ENCODE measurements at regions not wholly inside any gene's neighbourhood (a gene's known extent, or its start where the extent isn't known, plus 50 kb on each side); places are given as distances from the start of the nearest gene placed in this dataset.
A peak's percentile ranks its signal among the peaks of the same experiment; 100 is the strongest.

DNA sequence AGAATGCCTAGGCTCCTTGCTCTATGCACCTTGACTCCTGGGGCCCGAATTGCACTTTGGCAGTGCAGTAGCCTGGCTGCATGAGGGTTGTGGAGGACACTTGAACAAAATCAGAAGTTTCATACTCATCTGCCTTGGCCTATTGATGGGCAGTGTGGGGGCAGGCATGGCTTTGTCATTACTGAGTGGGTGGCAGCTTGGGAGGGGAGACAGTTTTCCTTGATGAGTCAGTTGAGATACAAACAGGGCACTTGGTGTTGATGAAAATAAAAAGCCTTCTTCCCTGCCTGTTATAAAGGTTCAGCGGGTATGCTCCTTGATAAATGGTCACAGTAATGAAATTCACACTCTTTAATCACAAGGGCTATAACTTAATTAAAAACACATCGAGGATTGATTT lies 126.8 kb upstream of the MAMLD1 start:
- H3K27me3 Mint-ChIP-seq: no peaks in the 10 kb centered on the region
- H3K4me3 Mint-ChIP-seq: no peak overlapping the region
- no peak overlapping the region for H3K27ac Mint-ChIP-seq
- no peaks in the 10 kb centered on the region for H3K36me3 Mint-ChIP-seq
- DNase-seq: no peak
- H3K4me1 Mint-ChIP-seq: no peaks in the 10 kb centered on the region
- H3K9me3 Mint-ChIP-seq: no peaks in the 10 kb centered on the region

GRCh38 chrX:150238632-150239382 lies 124.3 kb upstream of the MAMLD1 start:
- H3K9me3 Mint-ChIP-seq: no peaks in the 10 kb centered on the region
- no peak overlapping the region for H3K27ac Mint-ChIP-seq
- no peaks in the 10 kb centered on the region for H3K36me3 Mint-ChIP-seq
- H3K4me1 Mint-ChIP-seq: no peaks in the 10 kb centered on the region
- DNase-seq: no peak
- no peak overlapping the region for H3K4me3 Mint-ChIP-seq
- no peaks in the 10 kb centered on the region for H3K27me3 Mint-ChIP-seq

DNA sequence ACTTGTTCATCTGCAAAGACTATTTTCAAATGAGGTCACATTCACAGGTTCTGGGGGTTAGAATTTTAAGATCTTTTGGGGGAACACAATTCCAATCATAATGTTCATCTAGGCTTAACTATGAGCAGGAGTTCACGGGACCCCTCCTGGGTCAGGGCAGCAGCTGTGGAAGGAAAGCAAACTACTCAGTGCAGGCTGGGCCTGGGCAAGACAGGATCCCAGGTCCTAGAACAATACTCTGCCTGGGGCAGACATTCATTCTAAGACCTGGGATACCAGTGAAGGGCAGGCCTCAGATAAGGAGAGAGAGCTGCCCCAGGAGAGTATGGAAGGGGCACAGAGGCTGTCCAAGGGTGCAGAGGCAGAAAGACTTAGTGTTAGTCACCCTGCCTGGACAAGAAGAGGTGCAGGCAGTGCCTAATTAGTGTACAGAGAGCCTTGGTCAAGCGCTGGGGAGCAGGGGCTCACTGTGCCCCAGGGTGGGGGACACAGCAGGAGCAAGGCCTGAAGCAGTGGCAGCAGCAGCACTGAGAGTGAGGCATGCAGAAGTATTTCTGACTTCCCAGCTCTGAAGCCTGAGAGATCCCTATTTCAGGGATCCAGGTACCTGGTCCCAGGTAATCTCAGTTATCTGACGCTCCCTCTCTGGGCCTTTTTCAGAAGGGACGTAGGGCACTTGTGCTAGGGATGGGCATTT lies 123.0 kb upstream of the MAMLD1 start:
- Mint-ChIP-seq H3K4me1 (no peaks in the 10 kb centered on the region), H3K36me3 (no peaks in the 10 kb centered on the region), H3K27ac (no peak overlapping the region), H3K9me3 (no peaks in the 10 kb centered on the region), H3K27me3 (no peaks in the 10 kb centered on the region), H3K4me3 (no peak overlapping the region)
- DNase-seq: no peak

- no peak overlapping the region for H3K4me3 Mint-ChIP-seq
- no peaks in the 10 kb centered on the region for H3K27me3 Mint-ChIP-seq
- no peak overlapping the region for H3K27ac Mint-ChIP-seq
- no peaks in the 10 kb centered on the region for H3K36me3 Mint-ChIP-seq
- no peaks in the 10 kb centered on the region for H3K4me1 Mint-ChIP-seq
- no peaks in the 10 kb centered on the region for H3K9me3 Mint-ChIP-seq
- DNase-seq: no peak
These were observed 122.5 kb upstream of the MAMLD1 start for GRCh38 chrX:150240643-150240970.

DNA sequence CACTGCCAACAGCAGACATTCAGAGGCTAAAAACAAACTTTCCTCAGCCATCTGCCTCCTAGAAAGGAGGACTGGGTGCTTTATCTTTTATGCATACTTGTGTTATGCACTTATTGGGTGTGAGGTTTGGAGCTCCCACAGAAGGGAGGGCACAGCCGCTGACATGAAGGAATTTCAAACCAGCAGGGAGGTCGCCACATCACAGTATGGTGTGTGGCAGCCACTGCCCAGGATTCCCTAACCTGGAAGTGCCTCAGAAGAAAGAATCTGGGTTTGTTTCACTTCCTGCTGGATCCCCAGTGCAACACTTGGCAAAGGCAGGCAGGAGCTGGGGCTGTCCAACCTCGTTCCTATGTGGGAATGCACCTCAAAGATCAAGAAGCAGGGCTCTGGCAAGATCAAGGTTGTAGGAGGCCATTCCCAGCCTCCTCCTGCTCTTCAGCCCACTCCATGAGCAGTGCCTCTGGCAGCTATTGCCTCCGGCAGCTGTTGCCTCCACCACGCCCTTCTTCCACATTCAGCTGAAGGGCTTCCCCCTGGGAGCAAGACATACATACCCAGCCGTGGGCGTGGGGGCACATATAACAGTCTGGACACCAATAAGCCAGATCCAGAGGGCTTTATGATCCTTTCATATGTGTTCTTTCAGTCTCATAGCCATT lies 109.0 kb upstream of the MAMLD1 start:
- Mint-ChIP-seq H3K27ac (no peak overlapping the region), H3K4me3 (no peak overlapping the region), H3K9me3 (no peaks in the 10 kb centered on the region), H3K27me3 (no peaks in the 10 kb centered on the region), H3K36me3 (no peaks in the 10 kb centered on the region), H3K4me1 (peaks cover 22% of the 10 kb centered on the region)
- DNase-seq: no peak

DNA sequence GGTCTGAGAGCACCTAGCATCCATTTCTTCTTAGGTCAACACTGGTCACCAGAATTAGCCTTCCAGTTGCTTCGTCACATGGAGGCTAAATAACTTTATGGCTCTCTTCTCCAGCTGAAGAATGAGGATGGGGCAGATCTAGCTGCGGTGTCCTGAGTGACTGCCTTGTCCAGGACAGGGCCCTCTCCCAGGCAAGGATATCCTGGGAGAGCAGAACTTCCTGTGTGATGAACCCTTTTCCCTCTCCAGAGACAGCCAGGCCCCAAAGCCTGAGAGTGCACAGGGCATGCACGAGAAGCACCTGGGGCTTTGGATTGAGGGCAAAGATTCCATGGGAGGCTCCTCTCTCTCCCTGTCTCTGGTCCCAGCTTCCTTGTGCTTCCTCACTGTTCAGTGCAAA lies 108.2 kb upstream of the MAMLD1 start:
- Mint-ChIP-seq H3K4me3 (no peak overlapping the region), H3K4me1 (peaks cover 22% of the 10 kb centered on the region), H3K27ac (no peak overlapping the region), H3K27me3 (no peaks in the 10 kb centered on the region), H3K9me3 (no peaks in the 10 kb centered on the region), H3K36me3 (no peaks in the 10 kb centered on the region)
- DNase-seq: no peak

DNA sequence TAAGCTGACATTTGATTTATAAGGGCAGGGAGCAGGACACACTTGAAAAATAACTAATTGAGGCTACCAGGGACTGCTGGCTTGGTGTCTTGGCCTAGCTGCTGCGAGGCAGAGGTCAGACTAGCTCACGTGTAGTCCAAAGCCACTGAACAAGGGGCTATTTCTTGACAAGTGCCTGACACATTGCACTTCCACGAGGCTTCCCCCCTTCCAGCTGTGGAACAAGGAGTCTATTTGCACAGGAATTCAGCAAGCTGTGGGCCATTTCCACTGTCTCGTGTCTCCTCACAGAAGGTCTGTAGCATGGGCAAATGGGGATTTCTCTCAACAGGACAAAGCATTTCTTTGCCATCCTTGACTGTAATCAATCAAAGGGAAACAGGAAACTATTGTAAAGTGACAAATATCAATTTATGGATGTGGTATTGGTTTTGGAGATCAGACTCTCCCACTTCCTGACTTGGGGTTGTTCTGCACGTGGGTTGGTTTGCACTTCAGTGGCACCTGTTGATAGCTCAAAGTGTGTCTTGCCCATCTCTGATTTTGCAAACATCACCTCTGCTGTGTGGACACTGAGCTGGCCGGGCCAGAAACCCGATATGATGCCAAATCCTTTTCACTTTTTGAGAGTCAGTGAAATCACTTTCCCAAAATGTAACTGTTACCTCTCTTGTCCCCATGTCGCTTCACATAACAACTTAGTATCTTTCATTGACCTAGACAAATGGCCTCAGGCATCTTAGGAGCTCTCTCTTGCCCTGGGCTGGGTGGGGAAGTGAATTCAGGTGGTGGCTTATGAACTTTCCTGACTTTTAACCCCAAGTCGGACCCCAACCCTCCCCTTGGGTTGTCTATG lies 107.4 kb upstream of the MAMLD1 start:
- Mint-ChIP-seq H3K36me3 (no peaks in the 10 kb centered on the region), H3K27ac (no peak overlapping the region), H3K4me3 (no peak overlapping the region), H3K9me3 (no peaks in the 10 kb centered on the region), H3K4me1 (peaks cover 22% of the 10 kb centered on the region), H3K27me3 (no peaks in the 10 kb centered on the region)
- no peak for DNase-seq

DNA sequence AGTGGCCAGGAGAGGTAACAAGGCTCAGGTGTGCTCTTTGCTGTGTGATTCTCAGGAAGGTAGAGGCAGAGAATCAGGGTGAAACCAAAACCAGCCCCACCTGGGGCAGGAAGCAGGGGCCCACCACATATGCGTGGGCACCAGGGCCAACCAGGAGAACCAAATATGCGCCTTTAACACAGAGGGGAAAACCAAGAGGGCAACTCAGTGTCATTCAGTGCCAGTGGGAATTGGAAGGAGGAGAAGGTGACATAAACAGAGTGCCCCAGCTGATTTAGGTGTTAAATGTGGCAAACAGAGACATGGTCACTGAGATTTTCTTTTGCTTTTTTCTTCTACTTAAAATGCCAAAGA lies 106.8 kb upstream of the MAMLD1 start:
- Mint-ChIP-seq H3K36me3 (no peaks in the 10 kb centered on the region), H3K9me3 (no peaks in the 10 kb centered on the region), H3K27ac (no peak overlapping the region), H3K4me1 (peaks cover 22% of the 10 kb centered on the region), H3K4me3 (no peak overlapping the region), H3K27me3 (no peaks in the 10 kb centered on the region)
- DNase-seq: peak; percentile 12

DNA sequence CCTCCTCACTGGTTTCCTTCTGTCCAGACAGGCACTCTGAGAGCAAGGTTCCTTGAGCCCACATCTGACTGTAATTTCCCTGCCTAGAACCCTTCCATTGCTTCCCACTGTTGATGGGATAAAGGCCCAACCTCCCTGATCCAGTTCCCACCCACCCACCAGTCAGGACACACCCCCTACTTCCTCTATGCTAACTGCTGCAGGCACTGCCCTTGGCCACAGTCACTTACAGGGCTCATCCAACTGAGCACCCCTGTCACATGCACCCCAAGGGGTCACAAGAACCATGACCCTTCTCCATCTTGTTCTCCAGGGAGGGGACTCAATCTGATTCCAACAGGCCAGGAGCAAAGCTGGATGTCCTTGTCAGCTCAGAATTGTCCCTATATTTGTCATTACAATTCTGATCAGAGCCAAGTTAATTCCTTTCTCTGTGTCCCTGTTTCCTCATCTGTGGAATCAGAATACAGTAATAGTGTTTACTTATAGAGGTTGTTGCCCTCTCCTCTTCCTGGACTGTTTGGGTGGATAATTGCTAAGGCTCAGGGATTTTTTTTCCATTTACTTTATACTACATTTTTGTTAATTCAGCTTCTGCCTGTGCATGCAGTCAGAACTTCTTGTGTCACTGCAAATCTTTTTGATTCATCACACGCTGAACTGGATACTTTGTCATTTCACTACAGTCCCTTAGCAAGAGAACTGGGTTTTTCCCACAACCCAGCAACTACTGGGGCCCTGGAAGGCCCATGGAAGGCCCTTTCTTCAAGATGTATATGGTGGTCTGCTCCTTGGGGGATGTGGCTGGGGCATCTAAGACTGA lies 105.6 kb upstream of the MAMLD1 start:
- no peaks in the 10 kb centered on the region for H3K36me3 Mint-ChIP-seq

GRCh38 chrX:150258176-150258425 lies 105.0 kb upstream of the MAMLD1 start:
- Mint-ChIP-seq H3K4me3 (no peak overlapping the region), H3K36me3 (no peaks in the 10 kb centered on the region), H3K4me1 (peaks cover 22% of the 10 kb centered on the region), H3K27ac (no peak overlapping the region), H3K27me3 (no peaks in the 10 kb centered on the region), H3K9me3 (no peaks in the 10 kb centered on the region)
- DNase-seq: no peak

More for the DNA sequence above, 105.6 kb upstream of the MAMLD1 start:
- DNase-seq: no peak
- Mint-ChIP-seq H3K4me3 (no peak overlapping the region), H3K27me3 (no peaks in the 10 kb centered on the region), H3K9me3 (no peaks in the 10 kb centered on the region), H3K27ac (no peak overlapping the region), H3K4me1 (peaks cover 22% of the 10 kb centered on the region)

- Mint-ChIP-seq H3K36me3 (no peaks in the 10 kb centered on the region), H3K27me3 (no peaks in the 10 kb centered on the region), H3K4me1 (peaks cover 22% of the 10 kb centered on the region), H3K27ac (no peak overlapping the region), H3K4me3 (no peak overlapping the region), H3K9me3 (no peaks in the 10 kb centered on the region)
- no peak for DNase-seq
These were observed 104.4 kb upstream of the MAMLD1 start for GRCh38 chrX:150258463-150259430.

DNA sequence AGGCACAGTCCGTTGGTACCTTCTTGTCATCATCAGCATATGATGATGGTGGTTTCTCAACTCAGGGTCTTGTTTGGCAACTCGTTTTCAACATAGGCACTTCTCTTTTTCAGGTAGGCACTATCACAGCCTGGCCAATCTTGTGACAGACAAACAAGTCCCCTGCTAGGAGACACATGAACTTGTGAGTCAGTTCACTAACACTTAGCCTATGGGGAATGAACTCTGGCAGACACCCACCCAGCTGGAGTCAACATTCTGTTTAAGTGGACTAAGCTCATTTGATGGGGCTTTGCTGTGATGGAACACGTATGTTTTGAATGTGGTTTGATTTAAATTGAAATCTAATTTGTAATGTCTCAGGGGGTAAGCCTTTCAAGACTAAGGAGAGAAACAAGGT lies 100.7 kb upstream of the MAMLD1 start:
- Mint-ChIP-seq H3K4me1 (peaks cover under 1% of the 10 kb centered on the region), H3K27me3 (no peaks in the 10 kb centered on the region), H3K27ac (no peak overlapping the region), H3K36me3 (no peaks in the 10 kb centered on the region), H3K4me3 (no peak overlapping the region), H3K9me3 (no peaks in the 10 kb centered on the region)
- DNase-seq: no peak

DNA sequence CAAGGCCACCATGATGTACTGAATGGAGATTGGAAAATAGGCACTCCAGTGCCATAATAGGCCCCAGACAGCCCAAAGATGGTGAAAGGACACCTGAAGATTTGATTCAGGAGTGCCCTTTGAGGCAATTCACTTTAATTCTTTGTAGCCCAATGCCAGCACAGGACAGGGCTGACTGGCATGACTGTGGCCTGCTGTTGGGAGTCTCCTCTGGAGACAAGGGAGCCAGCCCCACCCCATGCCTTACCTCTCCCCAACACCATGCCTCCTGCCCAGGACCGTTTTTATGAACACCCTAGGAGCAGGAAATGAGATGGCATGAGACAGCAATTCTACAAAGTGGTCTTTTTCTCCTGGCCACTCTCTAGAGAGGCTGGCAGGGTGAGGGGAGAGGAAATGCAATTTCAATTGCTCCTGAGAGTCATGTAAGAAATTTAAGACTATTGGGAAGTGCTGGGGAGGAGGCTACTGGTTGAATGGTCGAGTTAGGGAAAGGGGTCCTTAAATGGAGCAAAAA lies 94.2 kb upstream of the MAMLD1 start:
- no peaks in the 10 kb centered on the region for H3K4me1 Mint-ChIP-seq
- no peak overlapping the region for H3K27ac Mint-ChIP-seq

More for the DNA sequence above, 94.2 kb upstream of the MAMLD1 start:
- Mint-ChIP-seq H3K4me3 (no peak overlapping the region), H3K27me3 (no peaks in the 10 kb centered on the region), H3K9me3 (no peaks in the 10 kb centered on the region), H3K36me3 (peaks cover 2% of the 10 kb centered on the region)
- DNase-seq: no peak

Data from activated naive CD8-positive, alpha-beta T cell treated with anti-CD3 and anti-CD28 coated beads for 36 hours (primary cell).